HepG2 (cell line): ENCODE measurements at regions not wholly inside any gene's neighbourhood (a gene's known extent, or its start where the extent isn't known, plus 50 kb on each side); places are given as distances from the start of the nearest gene placed in this dataset.
A peak's percentile ranks its signal among the peaks of the same experiment; 100 is the strongest.

Experiments used
- ATAC-seq: fragments of 200-7000 bp; cut with Tn5 transposase; 3 replicates; pipeline ENCODE4 v1.9.1; 2020; ENCODE audit warnings: mild to moderate bottlenecking, moderate library complexity
- BruUV-seq: library from RNA; stranded (reverse); fragments of 400-500 nt; replicated peaks from 2 replicates; lab custom pipeline; 2021; lab: Mats Ljungman, UMichigan
- CTCF ChIA-PET: fragments of 300-600 bp; formaldehyde crosslinking; extraction: SDS; loops from one replicate; lab custom pipeline; 2021; ENCODE audit warnings: low total read pairs, inconsistent platforms, low intra/inter-chr PET ratio; lab: Yijun Ruan, JAX
- POLR2A ChIA-PET: fragments of 350-600 bp; sonication (Branson Sonifier 250); formaldehyde crosslinking; loops from one replicate; lab custom pipeline; 2020; ENCODE audit warnings: antibody characterized with exemption, inconsistent platforms; lab: Yijun Ruan, JAX
- DNase-seq: peaks from one replicate; pipeline ENCODE4 v3.0.0-alpha.2; 2015; ENCODE audit warnings: low spot score
- FAIRE-seq: peaks from 3 replicates; lab custom pipeline; 2011; peaks lifted over from hg19 to GRCh38; lab: Jason Lieb, UNC
- H2AFZ ChIP-seq: one replicate; pipeline ENCODE4 v1.6.1; 2011; ENCODE audit warnings: low read length, inconsistent platforms
- H3K27ac ChIP-seq: fragments of 300-600 bp; 3 replicates; pipeline ENCODE4 v1.8.0; 2011; ENCODE audit warnings: mixed run types, mild to moderate bottlenecking, mixed read lengths, low read length, inconsistent platforms; ENCODE audit not compliant: insufficient read depth; ENCODE audit errors: extremely low read length
- H3K27me3 ChIP-seq, 2 experiments: fragments of 200-600 bp in 1 of 2; 2 replicates in 1 of 2; 3 replicates in 1 of 2; pipeline versions ENCODE4 v1.6.0 to v1.8.0; 2011; ENCODE audit warnings: low read length in 2 of 2, mild to moderate bottlenecking in 2 of 2, moderate library complexity in 2 of 2, inconsistent platforms in 1 of 2; ENCODE audit not compliant: insufficient read depth in 2 of 2, control insufficient read depth in 1 of 2
- H3K36me3 ChIP-seq, 2 experiments: fragments of 200-600 bp in 1 of 2; replicated peaks in 1 of 2; 2 replicates in 1 of 2; 3 replicates in 1 of 2; pipeline versions ENCODE4 v1.5.1 to v1.8.0; 2011; ENCODE audit warnings: low read length in 2 of 2, inconsistent platforms in 1 of 2; ENCODE audit not compliant: insufficient read depth in 2 of 2, control insufficient read depth in 1 of 2
- H3K4me1 ChIP-seq: 2 replicates; pipeline ENCODE4 v1.5.1; 2012; ENCODE audit warnings: low read length, inconsistent platforms; ENCODE audit not compliant: insufficient read depth
- H3K4me2 ChIP-seq: 2 replicates; pipeline ENCODE4 v1.6.0; 2011; ENCODE audit warnings: low read depth, low read length, inconsistent platforms
- H3K4me3 ChIP-seq, 3 experiments: fragments of 200-600 bp in 1 of 3; sonication (generic), shearing (Covaris generic) in 1 of 3; replicated peaks in 1 of 3; 2 replicates each; pipeline ENCODE4 v1.5.1; 2011 to 2016; ENCODE audit warnings: low read length in 3 of 3, inconsistent platforms in 2 of 3, low read depth in 2 of 3, mild to moderate bottlenecking in 2 of 3, control low read depth in 1 of 3, mixed read lengths in 1 of 3; ENCODE audit not compliant: insufficient read depth in 1 of 3
- H3K79me2 ChIP-seq: one replicate; pipeline ENCODE4 v1.6.1; 2011; ENCODE audit warnings: low read length, inconsistent platforms; ENCODE audit not compliant: insufficient read depth
- H3K9ac ChIP-seq: 2 replicates; pipeline ENCODE4 v1.6.0; 2011; ENCODE audit warnings: mild to moderate bottlenecking, low read depth, low read length, inconsistent platforms; ENCODE audit not compliant: insufficient read depth
- H3K9me3 ChIP-seq: 2 replicates; pipeline ENCODE4 v1.5.1; 2012; ENCODE audit warnings: mild to moderate bottlenecking, low read length
- H4K20me1 ChIP-seq: 2 replicates; pipeline ENCODE4 v1.6.0; 2011; ENCODE audit warnings: inconsistent platforms, mild to moderate bottlenecking, low read length, moderate library complexity; ENCODE audit not compliant: insufficient read depth
- GZF1 ChIP-seq: sonication (generic); formaldehyde crosslinking; IDR thresholded peaks from 2 replicates; pipeline ENCODE4 v1.5.1; 2020; ENCODE audit warnings: mild to moderate bottlenecking, missing genetic modification reagents
- HOXA3 ChIP-seq: sonication (generic); formaldehyde crosslinking; IDR thresholded peaks from 2 replicates; pipeline ENCODE4 v1.5.0; 2020; ENCODE audit warnings: missing genetic modification reagents
- IKZF4 ChIP-seq: sonication (generic); formaldehyde crosslinking; IDR thresholded peaks from 2 replicates; pipeline ENCODE4 v1.5.1; 2020; ENCODE audit warnings: borderline replicate concordance, mild to moderate bottlenecking, low read depth, missing genetic modification reagents; ENCODE audit errors: not compliant biosample characterization
- RXRB ChIP-seq: IDR thresholded peaks from 2 replicates; pipeline ENCODE4 v1.6.1; 2016; ENCODE audit warnings: borderline replicate concordance, missing genetic modification reagents, missing compliant biosample characterization
- ZNF33B ChIP-seq: sonication (generic); formaldehyde crosslinking; IDR thresholded peaks from 2 replicates; pipeline ENCODE4 v1.5.1; 2020; ENCODE audit warnings: mild to moderate bottlenecking, missing genetic modification reagents
- ZNF556 ChIP-seq: sonication (generic); formaldehyde crosslinking; IDR thresholded peaks from 2 replicates; pipeline ENCODE4 v1.4.0; 2020; ENCODE audit warnings: mild to moderate bottlenecking, missing genetic modification reagents, borderline replicate concordance
- ZNF75D ChIP-seq: sonication (generic); formaldehyde crosslinking; IDR thresholded peaks from 2 replicates; pipeline ENCODE4 v1.8.1; 2023; ENCODE audit warnings: missing genetic modification reagents, mild to moderate bottlenecking, borderline replicate concordance
- ZNF768 ChIP-seq: sonication (generic); formaldehyde crosslinking; IDR thresholded peaks from 2 replicates; pipeline ENCODE4 v1.4.0; 2020; ENCODE audit warnings: missing genetic modification reagents
- WGBS: methylation state at CpG from one replicate; pipeline ENCODE4 v1.1.6; 2017; ENCODE audit warnings: low lambda C conversion rate; 5-methylcytosine and 5-hydroxymethylcytosine counted together
- in situ Hi-C: cut with HindIII; loops from 2 replicates; pipeline ENCODE4 v1.10.0; 2017; ENCODE audit warnings: low pct_unique_long_range_greater_than_20kb; ENCODE audit not compliant: extremely low pct_ligation_motif_present
- intact Hi-C: fragments of 100-400 bp; cut with micrococcal nuclease; formaldehyde crosslinking; loops from one replicate; pipeline ENCODE4 v1.10.0; 2022; ENCODE audit not compliant: unreplicated experiment
- TF ChIP-seq, protein P1 (sequence below): sonication (generic); formaldehyde crosslinking; IDR thresholded peaks from 2 replicates; pipeline ENCODE4 v1.5.1; 2020; ENCODE audit warnings: missing genetic modification reagents, mild to moderate bottlenecking, borderline replicate concordance
- TF ChIP-seq, protein P2 (sequence below): IDR thresholded peaks from 2 replicates; pipeline ENCODE4 v1.6.1; 2016

DNA sequence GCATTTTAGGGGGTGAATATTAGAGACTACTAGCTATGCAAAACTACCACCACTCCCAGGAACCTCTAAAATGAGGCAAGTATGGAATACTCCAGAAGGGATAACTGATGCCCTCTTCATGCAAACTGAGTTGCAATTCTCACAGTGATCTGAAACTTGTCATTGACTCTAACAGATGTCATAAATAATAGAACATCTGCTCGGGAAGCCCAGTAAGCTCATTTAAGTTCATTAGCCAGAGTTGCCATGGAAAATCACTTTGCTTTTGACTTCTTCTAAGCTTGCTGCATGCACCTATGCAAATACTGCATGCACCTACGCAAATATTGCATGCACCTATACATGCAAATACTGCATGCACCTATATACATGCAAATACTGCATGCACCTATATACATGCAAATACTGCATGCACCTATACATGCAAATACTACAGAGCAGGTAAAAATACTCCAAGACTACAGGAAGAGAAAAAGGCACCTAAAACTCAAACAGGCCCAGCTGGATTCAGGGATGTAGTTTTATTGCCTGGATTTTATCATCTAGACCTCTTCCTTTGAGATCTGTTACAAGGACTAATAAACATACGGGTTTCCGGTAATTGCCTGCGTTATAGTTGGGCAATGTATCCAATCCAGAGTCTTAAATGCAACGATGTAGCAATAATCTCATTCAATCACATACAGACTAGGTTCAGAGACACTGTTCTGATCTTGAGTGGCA, 1061.1 kb upstream of the AUTS2 start:
- 42% methylated on average over 6 of the region's 6 CpGs for WGBS
- CTCF ChIA-PET, result no interaction called here
- Histone ChIP-seq H2AFZ (no peak overlapping the region), H3K4me1 (no peaks in the 10 kb centered on the region), H3K27ac (no peak overlapping the region), H4K20me1 (no peaks in the 10 kb centered on the region), H3K36me3 (no peaks in the 10 kb centered on the region), H3K9ac (no peak overlapping the region), H3K9me3 (no peaks in the 10 kb centered on the region), H3K4me2 (no peak overlapping the region), H3K79me2 (no peaks in the 10 kb centered on the region), H3K4me3 (no peak overlapping the region), H3K27me3 (no peaks in the 10 kb centered on the region)
- intact Hi-C loops (no loop called here), in situ Hi-C loops (no loop called here)
- TF ChIP-seq ZNF768 (CRISPR knock-in tag) (no peak), GZF1 (CRISPR knock-in tag) (peak; percentile 96)
- no TSS peak for BruUV-seq
- DNase-seq (no peak), ATAC-seq (no peak), FAIRE-seq (no peak)
- POLR2A ChIA-PET, result no interaction called here

DNA sequence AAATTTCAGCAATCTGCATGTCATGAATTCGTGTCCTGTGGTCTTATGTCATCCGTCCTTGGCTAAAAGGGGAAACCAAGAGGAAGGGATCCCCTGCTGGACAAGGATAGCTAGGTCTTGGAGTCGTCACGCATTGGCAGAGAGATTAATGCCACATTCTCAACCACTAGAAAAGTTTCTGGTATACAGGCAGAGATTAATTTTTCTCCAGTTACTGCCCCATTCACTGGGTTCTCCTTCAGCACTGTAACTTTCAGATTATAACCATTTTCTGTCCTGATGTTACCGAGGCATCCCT, 1060.6 kb upstream of the AUTS2 start:
- H3K4me3 ChIP-seq, result no peak overlapping the region
- 4% methylated on average over 5 of the region's 5 CpGs for WGBS
- no peaks in the 10 kb centered on the region for H4K20me1 ChIP-seq
- CTCF ChIA-PET, result no interaction called here
- no peaks in the 10 kb centered on the region for H3K36me3 ChIP-seq
- no peak for TF ChIP-seq HOXA3 (CRISPR knock-in tag)
- no peak for TF ChIP-seq RXRB
- no peak for TF ChIP-seq IKZF4 (CRISPR knock-in tag)
- no peak for TF ChIP-seq ZNF556 (CRISPR knock-in tag)
- no peak for TF ChIP-seq ZNF75D (CRISPR knock-in tag)
- TF ChIP-seq, protein P1, sequence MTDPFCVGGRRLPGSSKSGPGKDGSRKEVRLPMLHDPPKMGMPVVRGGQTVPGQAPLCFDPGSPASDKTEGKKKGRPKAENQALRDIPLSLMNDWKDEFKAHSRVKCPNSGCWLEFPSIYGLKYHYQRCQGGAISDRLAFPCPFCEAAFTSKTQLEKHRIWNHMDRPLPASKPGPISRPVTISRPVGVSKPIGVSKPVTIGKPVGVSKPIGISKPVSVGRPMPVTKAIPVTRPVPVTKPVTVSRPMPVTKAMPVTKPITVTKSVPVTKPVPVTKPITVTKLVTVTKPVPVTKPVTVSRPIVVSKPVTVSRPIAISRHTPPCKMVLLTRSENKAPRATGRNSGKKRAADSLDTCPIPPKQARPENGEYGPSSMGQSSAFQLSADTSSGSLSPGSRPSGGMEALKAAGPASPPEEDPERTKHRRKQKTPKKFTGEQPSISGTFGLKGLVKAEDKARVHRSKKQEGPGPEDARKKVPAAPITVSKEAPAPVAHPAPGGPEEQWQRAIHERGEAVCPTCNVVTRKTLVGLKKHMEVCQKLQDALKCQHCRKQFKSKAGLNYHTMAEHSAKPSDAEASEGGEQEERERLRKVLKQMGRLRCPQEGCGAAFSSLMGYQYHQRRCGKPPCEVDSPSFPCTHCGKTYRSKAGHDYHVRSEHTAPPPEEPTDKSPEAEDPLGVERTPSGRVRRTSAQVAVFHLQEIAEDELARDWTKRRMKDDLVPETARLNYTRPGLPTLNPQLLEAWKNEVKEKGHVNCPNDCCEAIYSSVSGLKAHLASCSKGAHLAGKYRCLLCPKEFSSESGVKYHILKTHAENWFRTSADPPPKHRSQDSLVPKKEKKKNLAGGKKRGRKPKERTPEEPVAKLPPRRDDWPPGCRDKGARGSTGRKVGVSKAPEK (CRISPR knock-in tag), result no peak
- TF ChIP-seq ZNF33B (CRISPR knock-in tag), result no peak
- TF ChIP-seq, protein P2, sequence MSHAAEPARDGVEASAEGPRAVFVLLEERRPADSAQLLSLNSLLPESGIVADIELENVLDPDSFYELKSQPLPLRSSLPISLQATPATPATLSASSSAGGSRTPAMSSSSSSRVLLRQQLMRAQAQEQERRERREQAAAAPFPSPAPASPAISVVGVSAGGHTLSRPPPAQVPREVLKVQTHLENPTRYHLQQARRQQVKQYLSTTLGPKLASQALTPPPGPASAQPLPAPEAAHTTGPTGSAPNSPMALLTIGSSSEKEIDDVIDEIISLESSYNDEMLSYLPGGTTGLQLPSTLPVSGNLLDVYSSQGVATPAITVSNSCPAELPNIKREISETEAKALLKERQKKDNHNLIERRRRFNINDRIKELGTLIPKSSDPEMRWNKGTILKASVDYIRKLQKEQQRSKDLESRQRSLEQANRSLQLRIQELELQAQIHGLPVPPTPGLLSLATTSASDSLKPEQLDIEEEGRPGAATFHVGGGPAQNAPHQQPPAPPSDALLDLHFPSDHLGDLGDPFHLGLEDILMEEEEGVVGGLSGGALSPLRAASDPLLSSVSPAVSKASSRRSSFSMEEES (CRISPR knock-in tag), result no peak
- H3K4me2 ChIP-seq, result no peak overlapping the region
- H3K4me1 ChIP-seq, result no peaks in the 10 kb centered on the region
- no peak overlapping the region for H3K9ac ChIP-seq
- no peaks in the 10 kb centered on the region for H3K9me3 ChIP-seq
- POLR2A ChIA-PET, result no interaction called here
- H3K27ac ChIP-seq, result no peak overlapping the region
- no peaks in the 10 kb centered on the region for H3K27me3 ChIP-seq
- no TSS peak for BruUV-seq
- no peaks in the 10 kb centered on the region for H3K79me2 ChIP-seq
- intact Hi-C loops (no loop called here), in situ Hi-C loops (no loop called here)
- DNase-seq, result no peak
- no peak overlapping the region for H2AFZ ChIP-seq
- no peak for FAIRE-seq
- ATAC-seq, result no peak
